GM12865 (cell line): ENCODE measurements at regions not wholly inside any gene's neighbourhood (a gene's known extent, or its start where the extent isn't known, plus 50 kb on each side); places are given as distances from the start of the nearest gene placed in this dataset.
"Not testable (repeated sequence)": the region's sequence is repeated elsewhere in the genome, so short reads cannot be mapped to it uniquely, and the experiment has no call there.

Experiments
- DNase-seq: peaks from one replicate; pipeline ENCODE4 v3.0.0; 2010; ENCODE audit warnings: low read depth
- H3K4me3 ChIP-seq: 2 replicates; pipeline ENCODE4 v1.5.1; 2011; ENCODE audit warnings: mild to moderate bottlenecking, low read depth, low read length, control low read depth
- CTCF ChIP-seq: IDR thresholded peaks from 2 replicates; pipeline ENCODE4 v1.5.1; 2011; ENCODE audit warnings: low read length, control low read depth, low read depth, inconsistent platforms; ENCODE audit not compliant: insufficient read depth; ENCODE audit errors: missing control alignments

DNA sequence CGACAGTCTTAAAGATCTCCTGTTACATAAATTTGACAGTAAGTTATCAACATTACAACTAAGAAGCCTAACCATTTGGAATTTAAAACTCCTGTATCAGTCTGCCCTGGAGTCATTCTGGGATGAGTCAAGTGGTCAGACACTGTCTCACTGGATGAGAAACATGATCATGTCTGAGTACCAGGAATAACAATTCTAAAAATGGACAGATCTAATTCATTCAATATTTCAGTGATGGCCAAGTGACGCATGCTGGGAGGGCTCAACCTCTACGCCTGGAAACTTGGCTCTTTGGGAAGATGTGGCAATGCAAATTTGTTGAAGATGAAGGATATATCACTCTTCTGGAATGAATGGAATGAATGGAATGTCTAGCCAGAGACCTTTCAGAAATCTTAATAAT lies 1427.2 kb downstream of the STIM2 start:
- DNase-seq, result no peak
- TF ChIP-seq CTCF, result no peak
- H3K4me3 ChIP-seq, result no peak overlapping the region

DNA sequence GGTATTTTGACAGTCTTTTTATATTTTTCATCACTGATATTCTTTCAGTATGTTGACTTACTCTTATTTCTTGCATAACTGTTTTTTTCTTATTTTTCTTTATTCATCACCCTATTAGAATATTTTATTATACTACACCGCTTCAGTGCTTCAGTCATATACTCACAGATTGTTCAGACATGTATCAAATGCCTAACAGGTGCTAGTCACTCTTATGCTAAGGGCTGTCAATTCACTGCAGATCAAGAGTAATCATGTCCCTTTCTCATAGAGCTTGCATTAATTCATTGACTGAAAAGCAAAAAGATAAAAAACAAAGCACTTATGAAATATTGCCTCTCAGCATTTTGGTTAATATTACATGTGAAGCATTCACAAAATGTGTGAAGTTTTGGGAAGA lies 1435.6 kb downstream of the STIM2 start:
- no peak for DNase-seq
- no peak overlapping the region for H3K4me3 ChIP-seq
- TF ChIP-seq CTCF, result no peak

DNA sequence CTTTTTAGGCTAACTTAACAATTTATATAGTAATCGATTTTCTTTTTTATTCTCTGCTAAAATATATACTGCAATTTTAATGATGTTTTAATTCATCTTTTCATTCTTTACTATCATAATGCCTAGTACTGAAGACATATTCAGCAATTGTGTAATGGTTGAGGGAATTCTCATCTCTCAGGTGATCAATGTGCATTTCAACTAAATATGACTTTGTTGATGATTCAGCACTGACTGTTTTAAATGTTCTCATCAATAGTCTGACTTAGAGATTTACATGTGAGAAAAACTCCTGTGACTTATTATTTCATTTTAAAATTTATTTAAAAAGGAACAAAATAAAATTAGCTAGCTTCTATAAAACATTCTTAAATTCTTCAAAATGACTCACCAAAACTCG lies 1450.3 kb downstream of the STIM2 start:
- DNase-seq, result no peak
- no peak overlapping the region for H3K4me3 ChIP-seq
- TF ChIP-seq CTCF, result no peak

GRCh38 chr4:28312497-28312896 lies 1451.9 kb downstream of the STIM2 start:
- DNase-seq, H3K4me3 ChIP-seq: not testable (repeated sequence)

DNA sequence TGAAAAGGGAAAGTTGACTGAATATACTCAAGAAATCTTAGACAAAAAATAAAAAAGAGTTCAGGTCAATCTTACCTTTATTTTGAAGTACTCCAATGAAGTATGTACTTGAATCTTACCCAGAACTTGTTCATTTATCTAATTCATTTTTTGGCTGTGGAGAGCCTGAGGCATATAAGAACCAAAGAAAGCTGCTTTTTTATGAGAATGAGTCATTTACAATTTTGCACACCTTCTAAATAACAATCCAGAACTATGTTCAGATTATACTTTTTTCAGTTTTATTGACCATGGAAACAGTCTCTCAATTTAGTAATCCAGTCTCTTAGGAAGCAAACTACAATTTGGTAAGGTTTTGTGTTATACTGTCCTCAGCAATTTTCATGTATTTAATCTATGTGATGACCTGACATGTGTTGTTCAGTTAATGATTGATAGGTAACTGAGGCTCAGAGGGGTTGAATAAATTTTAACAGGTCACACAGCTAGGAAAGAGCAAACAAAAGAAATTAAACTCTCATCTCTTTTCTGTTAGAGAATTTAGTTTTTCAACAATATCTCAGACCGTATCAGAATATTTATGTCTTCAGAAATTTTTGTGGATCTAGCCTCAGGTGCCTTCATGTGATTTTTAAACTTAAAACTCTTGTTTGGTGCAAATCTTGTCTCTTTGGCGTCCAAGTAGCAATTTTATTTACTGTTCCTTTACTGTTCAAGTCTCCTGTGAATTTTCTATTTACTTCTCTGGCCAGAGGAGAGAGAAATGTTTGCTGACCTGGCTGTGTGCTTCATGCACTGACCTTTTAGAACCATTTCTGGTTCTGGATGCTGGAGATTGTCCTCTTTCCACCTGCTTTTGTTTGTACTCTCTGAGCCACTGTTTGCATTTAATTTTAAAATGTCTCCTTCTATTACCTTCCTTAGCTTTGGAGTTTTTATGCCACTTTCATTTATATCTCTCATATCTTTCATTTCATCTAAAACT lies 1453.4 kb downstream of the STIM2 start:
- no peak for TF ChIP-seq CTCF
- no peak overlapping the region for H3K4me3 ChIP-seq
- no peak for DNase-seq

DNA sequence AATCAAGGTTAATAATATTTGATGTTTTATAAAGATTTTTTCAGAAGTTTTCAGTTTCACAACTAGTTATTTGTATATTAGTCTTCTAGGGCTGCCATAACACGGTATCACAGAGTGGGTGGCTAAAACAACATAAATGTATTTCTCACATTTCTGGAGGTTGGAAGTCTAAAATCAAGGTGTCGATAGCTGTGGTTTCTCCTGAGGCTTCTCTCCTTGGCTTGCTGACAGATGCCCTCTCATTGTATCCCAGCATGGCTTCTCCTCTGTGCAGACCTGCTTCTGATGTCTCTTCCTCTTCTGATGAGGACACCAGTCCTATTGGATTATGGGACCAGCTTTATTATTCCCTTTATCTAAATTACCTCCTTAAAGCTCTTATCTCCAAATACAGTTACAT lies 1456.6 kb downstream of the STIM2 start:
- DNase-seq, result no peak
- H3K4me3 ChIP-seq, result no peak overlapping the region
- no peak for TF ChIP-seq CTCF

DNA sequence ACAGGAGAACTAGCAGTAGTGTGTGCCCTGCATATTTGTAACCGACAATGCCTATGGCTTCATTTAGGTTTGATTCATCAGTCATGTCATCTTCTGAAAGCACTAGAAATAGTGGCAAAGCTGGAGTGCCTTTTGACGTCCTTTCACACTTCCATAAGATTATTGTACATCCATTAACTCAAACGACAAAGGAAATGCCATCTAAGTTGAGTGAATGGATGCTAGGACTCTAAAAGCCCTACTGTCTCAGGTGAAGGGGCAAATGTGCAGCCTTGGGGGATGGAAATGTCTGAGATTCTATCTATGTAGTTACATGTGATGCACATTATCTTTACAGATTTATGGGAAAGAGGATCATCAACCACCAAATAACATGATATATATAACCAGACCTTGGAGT lies 1473.6 kb downstream of the STIM2 start:
- DNase-seq, result no peak
- H3K4me3 ChIP-seq, result no peak overlapping the region
- TF ChIP-seq CTCF, result no peak
